Astrocyte (in vitro differentiated cells and primary cell): ENCODE measurements at regions not wholly inside any gene's neighbourhood (a gene's known extent, or its start where the extent isn't known, plus 50 kb on each side); places are given as distances from the start of the nearest gene placed in this dataset.

Source experiments
- DNase-seq: peaks from one replicate; pipeline ENCODE4 v3.0.0-alpha.2; 2010; ENCODE audit warnings: low read depth
- FAIRE-seq: peaks from 2 replicates; lab custom pipeline; 2011; peaks lifted over from hg19 to GRCh38; lab: Jason Lieb, UNC
- H2AFZ ChIP-seq: 2 replicates; pipeline ENCODE4 v1.6.0; 2012; ENCODE audit warnings: low read depth, low read length, inconsistent platforms
- H3K27ac ChIP-seq: 2 replicates; pipeline ENCODE4 v1.5.1; 2011; ENCODE audit warnings: low read depth, low read length, inconsistent platforms
- H3K27me3 ChIP-seq: 2 replicates; pipeline ENCODE4 v1.6.0; 2011; ENCODE audit warnings: low read length, inconsistent platforms; ENCODE audit not compliant: insufficient read depth
- H3K36me3 ChIP-seq: 2 replicates; pipeline ENCODE4 v1.5.1; 2011; ENCODE audit warnings: low read length, inconsistent platforms; ENCODE audit not compliant: insufficient read depth
- H3K4me1 ChIP-seq: 2 replicates; pipeline ENCODE4 v1.5.1; 2011; ENCODE audit warnings: low read length, inconsistent platforms; ENCODE audit not compliant: insufficient read depth
- H3K4me2 ChIP-seq: 2 replicates; pipeline ENCODE4 v1.6.0; 2012; ENCODE audit warnings: low read length, inconsistent platforms
- H3K4me3 ChIP-seq: 2 replicates; pipeline ENCODE4 v1.5.1; 2011; ENCODE audit warnings: low read depth, mild to moderate bottlenecking, low read length, inconsistent platforms; ENCODE audit not compliant: insufficient read depth
- H3K79me2 ChIP-seq: 2 replicates; pipeline ENCODE4 v1.6.0; 2012; ENCODE audit warnings: mild to moderate bottlenecking, low read length, inconsistent platforms; ENCODE audit not compliant: insufficient read depth
- H3K9ac ChIP-seq: 2 replicates; pipeline ENCODE4 v1.6.0; 2012; ENCODE audit warnings: mild to moderate bottlenecking, low read length, inconsistent platforms
- H3K9me3 ChIP-seq: 2 replicates; pipeline ENCODE4 v1.5.1; 2012; ENCODE audit warnings: low read depth, mild to moderate bottlenecking, low read length, inconsistent platforms; ENCODE audit not compliant: insufficient read depth
- H4K20me1 ChIP-seq: 2 replicates; pipeline ENCODE4 v1.6.0; 2012; ENCODE audit warnings: low read length, inconsistent platforms; ENCODE audit not compliant: insufficient read depth
- H3K27ac Mint-ChIP-seq: one replicate; pipeline ENCODE4 v1.8.0; 2021; ENCODE audit warnings: mild to moderate bottlenecking, mixed read lengths; ENCODE audit not compliant: unreplicated experiment
- H3K27me3 Mint-ChIP-seq: one replicate; pipeline ENCODE4 v1.8.0; 2021; ENCODE audit warnings: low read depth, mixed read lengths; ENCODE audit not compliant: unreplicated experiment
- H3K36me3 Mint-ChIP-seq: one replicate; pipeline ENCODE4 v1.8.0; 2021; ENCODE audit warnings: low read depth, mixed read lengths; ENCODE audit not compliant: unreplicated experiment
- H3K4me1 Mint-ChIP-seq: one replicate; pipeline ENCODE4 v1.8.0; 2021; ENCODE audit warnings: low read depth, mixed read lengths; ENCODE audit not compliant: unreplicated experiment
- H3K4me3 Mint-ChIP-seq: one replicate; pipeline ENCODE4 v1.8.0; 2021; ENCODE audit warnings: mild to moderate bottlenecking, moderate library complexity, mixed read lengths; ENCODE audit not compliant: unreplicated experiment
- H3K9me3 Mint-ChIP-seq: one replicate; pipeline ENCODE4 v1.8.0; 2021; ENCODE audit warnings: mild to moderate bottlenecking, mixed read lengths; ENCODE audit not compliant: unreplicated experiment
- EZH2 ChIP-seq: IDR thresholded peaks from 2 replicates; pipeline ENCODE4 v1.6.1; 2012; ENCODE audit warnings: mild to moderate bottlenecking, low read length, inconsistent platforms; ENCODE audit not compliant: insufficient read depth
- TF ChIP-seq, protein P1 (sequence below): IDR thresholded peaks from 2 replicates; pipeline ENCODE4 v1.5.1; 2011; ENCODE audit warnings: low read depth, mild to moderate bottlenecking, inconsistent platforms, low read length, moderate library complexity; ENCODE audit not compliant: insufficient read depth

DNA sequence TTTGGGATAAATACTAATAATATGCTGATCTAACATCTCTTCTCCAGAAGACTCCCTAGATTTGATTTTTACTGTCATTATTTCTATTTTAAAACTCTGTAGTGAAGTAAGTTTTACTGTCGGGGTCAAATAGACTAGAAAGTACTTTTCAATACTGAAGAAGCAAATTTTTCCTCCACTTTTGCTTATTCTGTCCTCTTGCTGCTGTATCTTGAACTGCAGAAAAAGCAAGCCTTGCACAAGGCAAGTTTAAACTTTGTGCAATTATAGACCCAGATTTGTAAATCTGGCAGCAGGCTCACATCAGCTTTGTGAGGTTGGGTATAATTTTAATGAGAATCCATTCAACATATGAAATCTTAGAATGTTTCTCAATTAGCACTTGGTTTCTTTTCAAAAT is 151.1 kb upstream of the ETS2 start:
- Histone ChIP-seq H3K27me3 (peaks cover 82% of the 10 kb centered on the region), H3K9me3 (no peaks in the 10 kb centered on the region), H3K9ac (no peak overlapping the region), H3K79me2 (no peaks in the 10 kb centered on the region), H3K36me3 (no peaks in the 10 kb centered on the region), H3K4me1 (no peaks in the 10 kb centered on the region), H4K20me1 (no peaks in the 10 kb centered on the region), H3K4me2 (no peak overlapping the region), H2AFZ (no peak overlapping the region), H3K4me3 (no peak overlapping the region), H3K27ac (no peak overlapping the region)
- no peaks in the 10 kb centered on the region for H3K9me3 Mint-ChIP-seq
- no peaks in the 10 kb centered on the region for H3K36me3 Mint-ChIP-seq
- H3K4me3 Mint-ChIP-seq: no peak overlapping the region
- peaks cover 60% of the 10 kb centered on the region for H3K27me3 Mint-ChIP-seq
- TF ChIP-seq EZH2: no peak
- TF ChIP-seq, protein P1, sequence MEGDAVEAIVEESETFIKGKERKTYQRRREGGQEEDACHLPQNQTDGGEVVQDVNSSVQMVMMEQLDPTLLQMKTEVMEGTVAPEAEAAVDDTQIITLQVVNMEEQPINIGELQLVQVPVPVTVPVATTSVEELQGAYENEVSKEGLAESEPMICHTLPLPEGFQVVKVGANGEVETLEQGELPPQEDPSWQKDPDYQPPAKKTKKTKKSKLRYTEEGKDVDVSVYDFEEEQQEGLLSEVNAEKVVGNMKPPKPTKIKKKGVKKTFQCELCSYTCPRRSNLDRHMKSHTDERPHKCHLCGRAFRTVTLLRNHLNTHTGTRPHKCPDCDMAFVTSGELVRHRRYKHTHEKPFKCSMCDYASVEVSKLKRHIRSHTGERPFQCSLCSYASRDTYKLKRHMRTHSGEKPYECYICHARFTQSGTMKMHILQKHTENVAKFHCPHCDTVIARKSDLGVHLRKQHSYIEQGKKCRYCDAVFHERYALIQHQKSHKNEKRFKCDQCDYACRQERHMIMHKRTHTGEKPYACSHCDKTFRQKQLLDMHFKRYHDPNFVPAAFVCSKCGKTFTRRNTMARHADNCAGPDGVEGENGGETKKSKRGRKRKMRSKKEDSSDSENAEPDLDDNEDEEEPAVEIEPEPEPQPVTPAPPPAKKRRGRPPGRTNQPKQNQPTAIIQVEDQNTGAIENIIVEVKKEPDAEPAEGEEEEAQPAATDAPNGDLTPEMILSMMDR: no peak
- FAIRE-seq (no peak), DNase-seq (no peak)
- H3K27ac Mint-ChIP-seq: no peak overlapping the region
- no peaks in the 10 kb centered on the region for H3K4me1 Mint-ChIP-seq

DNA sequence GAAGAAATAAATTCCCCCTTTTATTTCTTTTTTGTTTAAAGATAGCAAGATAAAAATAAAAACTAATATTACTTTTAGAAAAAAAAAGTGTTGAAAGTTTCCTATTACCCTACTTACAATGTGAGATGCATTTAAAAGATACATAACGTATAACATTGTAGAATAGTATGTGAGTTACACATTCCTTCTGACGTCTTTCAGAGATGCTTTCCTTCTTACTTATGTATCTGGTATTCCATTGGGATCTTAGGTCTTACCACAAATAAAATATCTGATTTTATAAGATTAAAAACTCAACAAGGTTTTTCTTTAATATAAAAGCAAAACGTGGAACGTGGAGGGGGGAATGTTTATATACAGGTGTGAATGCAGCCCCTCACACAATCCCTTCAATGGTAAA is 147.2 kb upstream of the ETS2 start:
- FAIRE-seq: no peak
- H3K27ac ChIP-seq: no peak overlapping the region
- peaks cover 51% of the 10 kb centered on the region for H3K27me3 Mint-ChIP-seq

DNA sequence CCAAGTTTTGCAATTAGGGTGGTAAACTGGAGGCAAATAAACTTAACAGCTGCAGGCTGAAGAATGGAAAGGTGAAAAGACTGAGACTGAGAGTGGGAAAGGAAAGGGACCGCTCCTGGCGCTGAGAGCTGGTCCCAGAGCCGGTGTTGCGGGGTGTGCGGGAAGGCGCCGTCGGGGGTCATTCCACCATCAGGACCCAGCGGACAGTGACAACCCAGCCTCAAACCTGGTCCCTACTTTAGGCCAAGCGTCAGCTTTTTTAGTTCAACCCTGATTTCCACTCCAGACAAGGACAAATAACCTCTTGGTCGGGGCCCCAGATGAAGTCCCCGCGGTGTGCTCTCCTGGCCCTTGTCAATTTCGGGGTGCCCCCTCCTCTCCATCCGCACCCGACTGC is 145.8 kb upstream of the ETS2 start:
- no peak overlapping the region for H3K9ac ChIP-seq
- no peak for DNase-seq
- no peak overlapping the region for H3K27ac ChIP-seq
- H3K36me3 Mint-ChIP-seq: no peaks in the 10 kb centered on the region
- H2AFZ ChIP-seq: no peak overlapping the region
- no peak for FAIRE-seq
- peaks cover 57% of the 10 kb centered on the region for H3K27me3 Mint-ChIP-seq
- H3K4me2 ChIP-seq: peak overlapping the region; percentile 82
- no peaks in the 10 kb centered on the region for H4K20me1 ChIP-seq
- H3K79me2 ChIP-seq: no peaks in the 10 kb centered on the region
- H3K4me1 ChIP-seq: peaks cover 8% of the 10 kb centered on the region
- peaks cover 78% of the 10 kb centered on the region for H3K27me3 ChIP-seq
- H3K36me3 ChIP-seq: no peaks in the 10 kb centered on the region
- no peak overlapping the region for H3K4me3 ChIP-seq
- peak overlapping the region; percentile 76 for H3K4me3 Mint-ChIP-seq
- H3K9me3 ChIP-seq: no peaks in the 10 kb centered on the region
- no peaks in the 10 kb centered on the region for H3K9me3 Mint-ChIP-seq
- H3K27ac Mint-ChIP-seq: no peak overlapping the region
- H3K4me1 Mint-ChIP-seq: peaks cover 5% of the 10 kb centered on the region
- TF ChIP-seq EZH2: no peak
- TF ChIP-seq, protein P1: no peak

More for the DNA sequence above, 147.2 kb upstream of the ETS2 start:
- H3K4me3 ChIP-seq: no peak overlapping the region
- TF ChIP-seq, protein P1: no peak
- TF ChIP-seq EZH2: no peak
- DNase-seq: peak; percentile 30
- Mint-ChIP-seq H3K36me3 (no peaks in the 10 kb centered on the region), H3K4me3 (no peak overlapping the region), H3K4me1 (peaks cover 5% of the 10 kb centered on the region), H3K27ac (no peak overlapping the region), H3K9me3 (no peaks in the 10 kb centered on the region)
- H3K27me3 ChIP-seq: peaks cover 76% of the 10 kb centered on the region
- H3K79me2 ChIP-seq: no peaks in the 10 kb centered on the region
- H3K9ac ChIP-seq: no peak overlapping the region
- H3K9me3 ChIP-seq: no peaks in the 10 kb centered on the region
- H2AFZ ChIP-seq: no peak overlapping the region
- no peak overlapping the region for H3K4me2 ChIP-seq
- no peaks in the 10 kb centered on the region for H3K36me3 ChIP-seq
- H4K20me1 ChIP-seq: no peaks in the 10 kb centered on the region
- H3K4me1 ChIP-seq: peaks cover 8% of the 10 kb centered on the region
